ENCODE measurements at regions not wholly inside any gene's neighbourhood (a gene's known extent, or its start where the extent isn't known, plus 50 kb on each side); places are given as distances from the start of the nearest gene placed in this dataset.

GRCh38 chr9:108655818-108656217 lies 200.0 kb downstream of the ACTL7B start:
- DNase-seq = no peak

GRCh38 chr9:108654566-108654965 lies 201.2 kb downstream of the ACTL7B start:
- DNase-seq = no peak

- DNase-seq = no peak
Measured at GRCh38 chr9:108652851-108653250, 202.9 kb downstream of the ACTL7B start.

DNA sequence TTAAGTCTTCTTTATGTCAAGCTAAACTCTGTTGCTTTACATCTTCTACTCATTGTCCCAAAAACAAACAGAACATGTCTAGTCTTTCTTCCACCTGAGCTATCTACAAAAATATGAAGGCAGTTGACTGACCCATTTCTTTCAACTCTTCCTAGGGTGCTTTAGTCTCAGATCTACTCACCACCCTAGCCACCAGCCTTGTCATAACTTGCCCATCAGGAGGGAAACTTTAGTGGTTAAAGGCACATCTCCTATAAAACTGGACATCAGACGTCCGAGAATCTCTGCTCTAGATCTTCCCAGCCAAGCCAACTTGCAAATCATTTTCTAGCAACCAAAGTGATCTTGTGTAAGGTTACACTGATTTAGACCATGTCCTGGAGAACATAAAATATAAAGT lies 205.0 kb downstream of the ACTL7B start:
- no peak for DNase-seq

- no peak for DNase-seq
Measured at GRCh38 chr9:108645520-108645919, 210.3 kb downstream of the ACTL7B start.

DNA sequence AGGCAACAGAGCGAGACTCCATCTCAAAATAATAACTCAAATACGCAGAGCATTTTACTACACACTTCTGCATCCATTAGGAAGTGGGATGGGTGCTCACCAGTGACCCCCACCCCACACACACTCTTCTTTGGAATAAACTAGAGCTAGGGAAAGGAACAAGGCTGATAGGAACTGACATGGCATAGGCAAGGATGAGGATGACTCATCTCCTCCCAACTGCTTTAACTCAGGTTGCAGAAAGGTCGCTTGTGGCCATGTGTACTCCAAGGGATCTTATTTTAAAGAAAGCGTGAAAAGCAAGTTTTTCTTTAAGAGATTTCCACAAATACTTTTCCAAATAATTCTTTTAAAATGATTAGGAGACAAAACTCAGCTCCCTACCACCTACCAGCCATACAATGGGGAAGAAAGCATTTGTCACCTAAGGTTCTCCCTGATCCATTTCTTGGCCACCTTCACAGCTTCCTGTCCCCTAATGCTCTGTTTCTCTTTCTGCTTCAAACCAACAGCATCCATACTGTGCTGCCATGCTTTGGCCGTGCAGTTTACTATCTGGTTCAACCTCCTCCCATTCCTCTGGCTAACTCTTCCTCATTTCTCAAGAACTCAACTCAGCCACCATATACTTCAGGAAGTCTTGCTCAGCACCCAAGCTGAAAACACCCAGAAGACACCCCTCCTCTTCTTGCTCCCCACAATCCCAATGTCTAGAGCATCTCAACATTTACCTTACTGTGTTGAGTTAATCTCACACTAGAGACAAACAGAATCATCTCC lies 211.9 kb downstream of the ACTL7B start:
- DNase-seq = no peak

DNA sequence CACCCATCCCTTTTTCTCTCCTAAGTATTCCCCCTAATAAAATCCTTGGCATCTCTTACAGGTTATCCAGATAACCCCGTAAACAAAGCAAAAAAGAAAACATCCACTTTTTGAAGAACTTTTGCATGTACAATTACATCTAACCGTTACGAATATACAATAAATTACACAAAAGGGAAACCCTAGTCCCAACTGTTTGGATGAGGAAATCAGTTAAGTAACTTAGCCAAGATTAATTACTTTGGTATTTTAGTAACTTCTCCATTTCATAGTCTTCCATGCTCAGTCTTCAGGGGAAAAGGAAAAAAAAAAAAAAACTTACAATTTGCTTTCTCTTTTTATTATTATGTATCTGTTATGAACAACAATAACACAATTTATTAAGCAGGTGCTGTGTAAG lies 212.9 kb downstream of the ACTL7B start:
- DNase-seq = no peak

DNA sequence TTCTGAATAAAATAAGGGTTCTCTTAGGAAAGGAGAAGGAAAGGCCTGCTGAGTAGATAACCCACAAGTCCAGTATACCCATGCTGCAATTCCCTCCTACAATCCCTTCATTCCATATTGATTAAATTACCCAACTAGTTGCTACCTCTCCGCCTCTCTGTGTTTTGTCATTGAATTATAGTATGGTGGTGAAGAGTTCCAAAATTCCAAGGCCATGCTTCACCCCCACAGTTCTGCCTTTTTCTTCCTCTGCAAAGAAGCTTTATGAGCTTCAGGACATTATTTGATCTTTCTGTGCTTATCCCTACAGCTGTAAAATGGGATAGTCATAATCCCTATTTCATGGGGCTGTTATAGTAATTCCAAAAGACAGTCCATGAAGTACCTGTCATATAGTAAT lies 215.6 kb downstream of the ACTL7B start:
- DNase-seq = no peak

DNA sequence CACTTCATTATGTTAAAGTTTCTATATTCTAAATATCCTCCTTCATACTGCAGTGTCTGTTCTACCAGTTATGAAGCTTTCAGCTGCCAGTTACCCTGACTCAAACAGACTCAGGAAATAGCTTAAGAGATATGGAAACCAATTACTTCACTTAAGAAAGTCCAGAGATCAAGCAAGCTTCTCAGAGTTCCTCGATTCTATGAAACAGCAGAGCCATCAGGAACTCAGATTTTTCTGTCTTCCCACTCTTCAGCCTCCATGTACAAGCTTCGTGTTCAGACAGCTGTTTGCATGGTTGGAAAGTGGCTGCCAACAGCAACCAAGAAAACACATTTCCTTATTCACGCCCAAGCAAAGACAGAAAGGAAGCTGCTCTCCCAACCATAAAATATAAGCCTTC lies 216.1 kb downstream of the ACTL7B start:
- DNase-seq = no peak

GRCh38 chr9:108639091-108639490 lies 216.7 kb downstream of the ACTL7B start:
- DNase-seq = no peak

GRCh38 chr9:108637340-108637739 lies 218.4 kb downstream of the ACTL7B start:
- no peak for DNase-seq

- no peak for DNase-seq
Measured at GRCh38 chr9:108636013-108636412, 219.8 kb downstream of the ACTL7B start.

- no peak for DNase-seq
Measured at GRCh38 chr9:108634672-108635462, 220.9 kb downstream of the ACTL7B start.

DNA sequence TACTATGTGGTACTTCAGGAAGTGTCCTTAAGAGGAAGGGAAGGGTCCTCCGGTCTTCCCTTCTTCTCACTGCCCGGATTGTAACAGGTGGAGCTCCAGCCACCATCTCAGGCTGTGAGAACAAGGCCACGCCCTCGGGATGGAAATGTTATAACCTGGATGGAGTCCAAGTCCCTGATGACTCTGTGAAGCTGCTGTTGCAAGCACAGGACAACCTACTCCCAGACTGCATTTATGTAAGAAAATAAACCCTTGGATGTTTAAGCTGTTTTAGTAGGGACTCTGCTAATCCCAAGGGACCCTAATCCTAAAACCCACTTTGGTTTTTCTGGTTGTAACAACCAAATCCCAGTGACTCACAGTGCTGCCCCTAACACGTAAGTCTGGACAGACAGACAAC lies 221.6 kb downstream of the ACTL7B start:
- DNase-seq = no peak

GRCh38 chr9:108631496-108632285 lies 224.1 kb downstream of the ACTL7B start:
- DNase-seq = no peak

- DNase-seq = no peak
Measured at GRCh38 chr9:108628316-108628715, 227.5 kb downstream of the ACTL7B start.

GRCh38 chr9:108626743-108627142 lies 229.0 kb downstream of the ACTL7B start:
- DNase-seq = no peak

DNA sequence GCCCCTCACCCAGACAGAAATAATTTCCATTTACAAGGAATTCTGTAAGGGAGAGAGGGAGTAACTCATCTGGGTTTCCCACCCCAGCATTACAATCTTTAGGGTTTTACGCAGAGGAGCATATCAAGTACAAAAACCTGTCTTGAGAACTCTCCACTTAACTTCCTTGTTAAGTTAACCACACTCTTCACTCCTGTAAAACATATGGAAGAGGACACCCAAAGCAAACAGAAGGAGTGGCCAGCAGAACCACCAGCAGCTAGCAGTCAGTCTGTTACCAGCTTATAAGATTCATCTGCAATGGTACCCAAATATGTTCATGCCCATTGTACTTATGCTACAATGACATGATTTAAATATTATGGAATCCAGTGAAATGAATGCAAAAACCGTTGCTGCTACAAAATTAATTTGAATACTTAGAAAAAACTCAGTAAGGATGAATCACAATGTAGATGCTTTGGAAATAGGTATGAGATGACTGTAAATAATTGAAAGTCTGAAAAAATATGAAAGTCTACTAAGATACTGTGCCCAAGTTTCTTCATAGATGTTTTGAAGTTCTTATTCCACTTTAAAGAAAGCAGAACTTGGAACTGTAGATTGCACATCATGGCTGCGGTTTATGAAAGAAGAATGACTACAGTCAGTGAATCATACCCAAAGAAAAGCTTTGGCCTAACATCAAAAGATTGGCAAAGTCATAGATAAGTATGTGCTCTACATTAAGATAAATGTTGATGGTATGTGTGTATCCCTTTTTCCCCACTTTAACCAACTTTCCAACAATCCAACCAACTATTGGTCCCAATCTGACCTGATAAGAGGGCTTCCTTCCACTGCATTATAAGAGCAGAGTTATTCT lies 233.6 kb downstream of the ACTL7B start:
- DNase-seq = no peak

DNA sequence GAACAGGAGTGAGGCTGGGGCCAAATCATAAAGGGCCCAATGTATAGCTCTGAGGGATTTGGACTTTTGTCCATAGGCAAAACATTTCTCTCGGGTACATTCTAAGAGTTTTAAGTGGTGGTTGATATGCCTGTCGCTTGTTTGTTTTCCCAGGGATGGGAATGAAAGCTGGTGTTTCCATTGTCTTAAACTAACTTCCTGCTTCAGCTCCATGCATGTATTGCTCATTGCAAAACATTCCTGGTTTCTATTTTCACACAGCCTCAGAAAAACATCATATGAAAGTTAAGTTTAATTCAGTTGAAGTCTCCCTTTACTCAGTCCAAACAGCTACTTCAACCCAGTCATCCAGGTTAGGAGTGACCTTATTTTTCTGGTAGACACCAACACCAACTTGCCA lies 235.0 kb downstream of the ACTL7B start:
- DNase-seq = no peak

GRCh38 chr9:108618906-108619550 lies 236.8 kb downstream of the ACTL7B start:
- no peak for DNase-seq

- no peak for DNase-seq
Measured at GRCh38 chr9:108617676-108618075, 238.1 kb downstream of the ACTL7B start.

All from amygdala (tissue), 56 donors.